HepG2 (cell line): ENCODE measurements at regions not wholly inside any gene's neighbourhood (a gene's known extent, or its start where the extent isn't known, plus 50 kb on each side); places are given as distances from the start of the nearest gene placed in this dataset.

ENCODE experiments used
- EP300 ChIP-seq, 3 experiments: sonication (generic) in 1 of 3; formaldehyde crosslinking in 1 of 3; IDR thresholded peaks; 2 replicates each; pipeline versions ENCODE4 v1.5.1 to v1.6.1; 2011 to 2020; ENCODE audit warnings: low read depth in 2 of 3, low read length in 2 of 3, borderline replicate concordance in 1 of 3, improper control_type of control experiment in 1 of 3, mild to moderate bottlenecking in 1 of 3, missing genetic modification reagents in 1 of 3, moderate library complexity in 1 of 3
- EZH2 ChIP-seq: conservative IDR thresholded peaks from 2 replicates; pipeline ENCODE4 v1.6.1; 2012; ENCODE audit warnings: mild to moderate bottlenecking, low read depth, low read length, moderate library complexity
- FOXA1 ChIP-seq, 2 experiments: fragments of 450-650 bp in 1 of 2; sonication (generic) in 1 of 2; formaldehyde crosslinking in 1 of 2; IDR thresholded peaks; 2 replicates each; pipeline versions ENCODE4 v1.4.0 to v1.6.1; 2016 to 2020; ENCODE audit warnings: missing genetic modification reagents in 1 of 2
- HHEX ChIP-seq: IDR thresholded peaks from 2 replicates; pipeline ENCODE4 v1.6.1; 2016; ENCODE audit warnings: control low read depth
- JDP2 ChIP-seq: sonication (generic); formaldehyde crosslinking; IDR thresholded peaks from 2 replicates; pipeline ENCODE4 v1.8.1; 2022; ENCODE audit warnings: missing genetic modification reagents, borderline replicate concordance
- JUNB ChIP-seq: sonication (generic); formaldehyde crosslinking; IDR thresholded peaks from 2 replicates; pipeline ENCODE4 v1.8.0; 2022; ENCODE audit warnings: missing genetic modification reagents, mild to moderate bottlenecking, borderline replicate concordance
- MAZ ChIP-seq, 2 experiments: sonication (generic) in 1 of 2; formaldehyde crosslinking in 1 of 2; IDR thresholded peaks; 2 replicates each; pipeline versions ENCODE4 v1.5.0 to v1.6.1; 2012 to 2020; ENCODE audit warnings: low read depth in 2 of 2, mild to moderate bottlenecking in 2 of 2, borderline replicate concordance in 1 of 2, improper control_type of control experiment in 1 of 2, low read length in 1 of 2, missing genetic modification reagents in 1 of 2, moderate library complexity in 1 of 2
- RBM39 ChIP-seq: fragments of 200-400 bp; formaldehyde crosslinking; IDR thresholded peaks from one replicate; pipeline ENCODE4 v1.6.1; 2018; ENCODE audit warnings: antibody characterized with exemption, mild to moderate bottlenecking, low read depth, low read length; ENCODE audit not compliant: poor library complexity, severe bottlenecking
- RFX5 ChIP-seq: IDR thresholded peaks from 2 replicates; pipeline ENCODE4 v1.6.1; 2011; ENCODE audit warnings: low read depth, low read length, improper control_type of control experiment
- SMAD1 ChIP-seq: sonication (generic); formaldehyde crosslinking; IDR thresholded peaks from 2 replicates; pipeline ENCODE4 v1.4.0; 2020; ENCODE audit warnings: missing genetic modification reagents, low read depth, mild to moderate bottlenecking, borderline replicate concordance
- SMC3 ChIP-seq: IDR thresholded peaks from 2 replicates; pipeline ENCODE4 v1.6.1; 2011; ENCODE audit warnings: low read length, improper control_type of control experiment
- ZNF232 ChIP-seq: sonication (generic); formaldehyde crosslinking; IDR thresholded peaks from 2 replicates; pipeline ENCODE4 v1.4.0; 2020; ENCODE audit warnings: missing genetic modification reagents, borderline replicate concordance
- ZNF253 ChIP-seq: sonication (generic); formaldehyde crosslinking; IDR thresholded peaks from 2 replicates; pipeline ENCODE4 v1.8.0; 2022; ENCODE audit warnings: mild to moderate bottlenecking, missing genetic modification reagents, borderline replicate concordance
- TF ChIP-seq, protein P1 (sequence below): sonication (generic); formaldehyde crosslinking; IDR thresholded peaks from 2 replicates; pipeline ENCODE4 v1.4.0; 2020; ENCODE audit warnings: missing genetic modification reagents

GRCh38 chr4:123106747-123107146, 184.3 kb upstream of the NUDT6 start:
- TF ChIP-seq ZNF232 (CRISPR knock-in tag) (no peak), RFX5 (no peak), JDP2 (CRISPR knock-in tag) (no peak), EP300 (IDR thresholded peaks at IDR 0.05; ENCODE audit: low read depth in 2 of 2, low read length in 2 of 2) (no peak), EP300 (CRISPR knock-in tag; IDR thresholded peaks at IDR 0.05; ENCODE audit: borderline replicate concordance) (no peak), EZH2 (no peak), HHEX (CRISPR knock-in tag) (no peak), MAZ (IDR thresholded peaks at IDR 0.05; ENCODE audit: borderline replicate concordance, low read depth, low read length) (no peak), MAZ (CRISPR knock-in tag; IDR thresholded peaks at IDR 0.05; ENCODE audit: low read depth) (no peak), RBM39 (no peak), JUNB (CRISPR knock-in tag) (no peak), SMC3 (no peak), SMAD1 (no peak), FOXA1 (IDR thresholded peaks at IDR 0.05) (no peak), FOXA1 (CRISPR knock-in tag; IDR thresholded peaks at IDR 0.05) (no peak), ZNF253 (CRISPR knock-in tag) (no peak)
- TF ChIP-seq, protein P1, sequence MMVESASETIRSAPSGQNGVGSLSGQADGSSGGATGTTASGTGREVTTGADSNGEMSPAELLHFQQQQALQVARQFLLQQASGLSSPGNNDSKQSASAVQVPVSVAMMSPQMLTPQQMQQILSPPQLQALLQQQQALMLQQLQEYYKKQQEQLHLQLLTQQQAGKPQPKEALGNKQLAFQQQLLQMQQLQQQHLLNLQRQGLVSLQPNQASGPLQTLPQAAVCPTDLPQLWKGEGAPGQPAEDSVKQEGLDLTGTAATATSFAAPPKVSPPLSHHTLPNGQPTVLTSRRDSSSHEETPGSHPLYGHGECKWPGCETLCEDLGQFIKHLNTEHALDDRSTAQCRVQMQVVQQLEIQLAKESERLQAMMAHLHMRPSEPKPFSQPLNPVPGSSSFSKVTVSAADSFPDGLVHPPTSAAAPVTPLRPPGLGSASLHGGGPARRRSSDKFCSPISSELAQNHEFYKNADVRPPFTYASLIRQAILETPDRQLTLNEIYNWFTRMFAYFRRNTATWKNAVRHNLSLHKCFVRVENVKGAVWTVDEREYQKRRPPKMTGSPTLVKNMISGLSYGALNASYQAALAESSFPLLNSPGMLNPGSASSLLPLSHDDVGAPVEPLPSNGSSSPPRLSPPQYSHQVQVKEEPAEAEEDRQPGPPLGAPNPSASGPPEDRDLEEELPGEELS (CRISPR knock-in tag): no peak
